C4-2B (cell line): ENCODE measurements at regions not wholly inside any gene's neighbourhood (a gene's known extent, or its start where the extent isn't known, plus 50 kb on each side); places are given as distances from the start of the nearest gene placed in this dataset.

Experiments
- CTCF ChIP-seq: fragments of 450-650 bp; conservative IDR thresholded peaks from 2 replicates; pipeline ENCODE4 v1.5.1; 2017; ENCODE audit warnings: mild to moderate bottlenecking
- ZFX ChIP-seq: fragments of 450-650 bp; IDR thresholded peaks from 2 replicates; pipeline ENCODE4 v1.6.1; 2017

GRCh38 chr5:127206320-127207113 is 84.1 kb upstream of the MEGF10 start:
- no peak for TF ChIP-seq CTCF
- TF ChIP-seq ZFX = no peak
